ENCODE measurements at regions not wholly inside any gene's neighbourhood (a gene's known extent, or its start where the extent isn't known, plus 50 kb on each side); places are given as distances from the start of the nearest gene placed in this dataset.

- TF ChIP-seq BACH2 (CRISPR knock-in tag; IDR thresholded peaks at IDR 0.05; ENCODE audit: borderline replicate concordance) (no peak), PATZ1 (CRISPR knock-in tag; IDR thresholded peaks at IDR 0.05; ENCODE audit: borderline replicate concordance) (no peak), ZNF8 (CRISPR knock-in tag; IDR thresholded peaks at IDR 0.05) (no peak)
- TF ChIP-seq, protein P1, sequence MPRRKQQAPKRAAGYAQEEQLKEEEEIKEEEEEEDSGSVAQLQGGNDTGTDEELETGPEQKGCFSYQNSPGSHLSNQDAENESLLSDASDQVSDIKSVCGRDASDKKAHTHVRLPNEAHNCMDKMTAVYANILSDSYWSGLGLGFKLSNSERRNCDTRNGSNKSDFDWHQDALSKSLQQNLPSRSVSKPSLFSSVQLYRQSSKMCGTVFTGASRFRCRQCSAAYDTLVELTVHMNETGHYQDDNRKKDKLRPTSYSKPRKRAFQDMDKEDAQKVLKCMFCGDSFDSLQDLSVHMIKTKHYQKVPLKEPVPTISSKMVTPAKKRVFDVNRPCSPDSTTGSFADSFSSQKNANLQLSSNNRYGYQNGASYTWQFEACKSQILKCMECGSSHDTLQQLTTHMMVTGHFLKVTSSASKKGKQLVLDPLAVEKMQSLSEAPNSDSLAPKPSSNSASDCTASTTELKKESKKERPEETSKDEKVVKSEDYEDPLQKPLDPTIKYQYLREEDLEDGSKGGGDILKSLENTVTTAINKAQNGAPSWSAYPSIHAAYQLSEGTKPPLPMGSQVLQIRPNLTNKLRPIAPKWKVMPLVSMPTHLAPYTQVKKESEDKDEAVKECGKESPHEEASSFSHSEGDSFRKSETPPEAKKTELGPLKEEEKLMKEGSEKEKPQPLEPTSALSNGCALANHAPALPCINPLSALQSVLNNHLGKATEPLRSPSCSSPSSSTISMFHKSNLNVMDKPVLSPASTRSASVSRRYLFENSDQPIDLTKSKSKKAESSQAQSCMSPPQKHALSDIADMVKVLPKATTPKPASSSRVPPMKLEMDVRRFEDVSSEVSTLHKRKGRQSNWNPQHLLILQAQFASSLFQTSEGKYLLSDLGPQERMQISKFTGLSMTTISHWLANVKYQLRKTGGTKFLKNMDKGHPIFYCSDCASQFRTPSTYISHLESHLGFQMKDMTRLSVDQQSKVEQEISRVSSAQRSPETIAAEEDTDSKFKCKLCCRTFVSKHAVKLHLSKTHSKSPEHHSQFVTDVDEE (CRISPR knock-in tag; IDR thresholded peaks at IDR 0.05), result no peak
Observed at GRCh38 chr12:78711954-78712353, 152.6 kb upstream of the SYT1 start.

All from SK-N-SH treated with all-trans-retinoic acid at 6 μM for 48 hours (cell line).